HG03108 (cell line): ENCODE measurements at regions not wholly inside any gene's neighbourhood (a gene's known extent, or its start where the extent isn't known, plus 50 kb on each side); places are given as distances from the start of the nearest gene placed in this dataset.
"Not testable (repeated sequence)": the region's sequence is repeated elsewhere in the genome, so short reads cannot be mapped to it uniquely, and the experiment has no call there.

Experiments
- ATAC-seq: cut with Tn5 transposase; IDR thresholded peaks from one replicate; pipeline ENCODE4 v1.9.1; 2021; ENCODE audit warnings: moderate library complexity; ENCODE audit not compliant: unreplicated experiment

GRCh38 chr5:145025775-145026174, 809.4 kb downstream of the PRELID2 start:
- ATAC-seq, result no peak

- ATAC-seq, result no peak
These were observed 820.0 kb downstream of the PRELID2 start for GRCh38 chr5:145015146-145015545.

- no peak for ATAC-seq
These were observed 821.0 kb downstream of the PRELID2 start for GRCh38 chr5:145014109-145014508.

DNA sequence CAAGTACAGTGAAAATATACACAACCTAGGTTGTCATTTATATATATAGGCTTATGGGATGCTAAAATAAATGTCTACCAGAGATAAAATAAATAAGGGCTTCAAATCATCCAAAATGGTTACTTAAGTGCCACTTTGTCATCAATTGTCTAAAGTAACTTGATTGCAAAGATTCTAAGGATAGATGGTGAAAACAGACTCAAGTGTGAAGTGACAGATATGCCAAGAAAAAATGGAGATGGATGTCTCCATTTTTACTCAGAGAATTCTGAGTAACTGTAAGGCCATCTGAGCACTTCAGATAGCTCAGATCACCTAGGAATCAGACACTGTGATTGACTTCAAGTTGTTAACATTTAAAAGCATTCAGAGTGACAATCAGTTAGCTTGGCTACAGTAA, 824.3 kb downstream of the PRELID2 start:
- no peak for ATAC-seq

GRCh38 chr5:145008876-145009530, 826.1 kb downstream of the PRELID2 start:
- ATAC-seq, result no peak

DNA sequence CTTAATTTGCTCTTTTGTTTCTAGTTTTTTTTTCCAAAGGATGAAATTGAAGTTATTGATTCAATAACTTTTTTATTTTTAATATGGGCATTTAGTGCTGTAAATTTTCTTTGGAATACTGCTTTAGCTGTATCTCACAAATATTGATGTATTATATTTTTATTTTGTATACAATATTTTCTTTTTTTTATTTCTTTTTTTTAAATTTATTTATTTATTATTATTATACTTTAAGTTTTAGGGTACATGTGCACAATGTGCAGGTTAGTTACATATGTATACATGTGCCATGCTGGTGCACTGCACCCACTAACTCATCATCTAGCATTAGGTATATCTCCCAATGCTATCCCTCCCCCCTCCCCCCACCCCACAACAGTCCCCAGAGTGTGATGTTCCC, 823.7 kb downstream of the KCTD16 start:
- not testable (repeated sequence) for ATAC-seq

DNA sequence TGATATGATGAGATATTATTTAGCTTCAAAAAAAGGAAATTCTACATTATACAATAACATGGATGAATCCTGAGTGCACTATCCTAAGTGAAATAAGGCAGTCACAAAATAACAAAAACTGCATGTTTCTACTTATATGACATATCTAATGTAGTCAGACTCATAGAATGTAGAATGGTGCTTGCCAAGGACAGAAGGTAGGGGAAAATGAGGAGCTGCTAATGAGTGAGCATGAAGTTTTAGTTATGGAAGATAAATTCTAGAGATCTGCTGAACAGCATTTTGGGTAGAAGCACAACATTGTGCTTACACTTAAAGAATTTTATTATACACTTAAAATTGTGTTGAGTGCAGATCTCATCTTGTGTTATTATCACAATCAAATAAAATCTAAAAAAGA, 812.4 kb downstream of the KCTD16 start:
- ATAC-seq, result no peak

DNA sequence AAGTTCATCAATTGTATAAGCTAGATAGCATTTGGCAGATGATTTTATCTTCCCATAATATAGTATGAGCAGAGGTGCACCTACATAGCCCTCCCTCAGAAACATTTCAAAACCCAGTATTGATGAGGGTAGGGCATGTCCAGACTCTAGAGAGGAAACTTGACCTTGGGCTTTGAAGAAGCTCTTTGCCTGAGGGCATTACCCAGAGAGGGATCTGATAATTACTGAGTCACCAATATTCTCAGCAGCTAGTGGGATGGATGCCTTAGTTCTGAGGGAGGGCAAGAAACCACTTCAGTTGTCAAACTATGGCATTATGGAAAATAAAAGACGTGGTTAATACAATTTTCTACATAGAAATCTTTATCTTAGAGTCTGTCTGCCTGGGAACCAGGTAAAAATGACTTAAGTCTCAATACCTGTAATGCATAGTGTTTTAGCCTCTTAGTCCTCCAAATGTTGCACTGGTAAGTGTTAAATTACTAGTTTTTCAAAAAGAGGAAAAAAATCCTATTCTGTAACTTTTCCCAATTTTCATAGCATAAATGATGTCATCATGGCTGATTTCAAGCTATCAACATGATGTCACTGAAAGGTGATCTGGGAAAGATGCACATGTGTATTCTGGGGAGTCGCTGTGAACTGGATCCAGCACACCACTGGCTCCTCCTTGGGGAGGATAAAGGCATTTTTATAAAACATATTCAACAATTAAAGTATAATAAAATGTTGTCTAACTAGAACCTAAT, 809.0 kb downstream of the KCTD16 start:
- ATAC-seq, result no peak

- no peak for ATAC-seq
These were observed 801.6 kb downstream of the KCTD16 start for GRCh38 chr5:144972317-144972716.

GRCh38 chr5:144971108-144971850, 800.6 kb downstream of the KCTD16 start:
- ATAC-seq, result no peak

DNA sequence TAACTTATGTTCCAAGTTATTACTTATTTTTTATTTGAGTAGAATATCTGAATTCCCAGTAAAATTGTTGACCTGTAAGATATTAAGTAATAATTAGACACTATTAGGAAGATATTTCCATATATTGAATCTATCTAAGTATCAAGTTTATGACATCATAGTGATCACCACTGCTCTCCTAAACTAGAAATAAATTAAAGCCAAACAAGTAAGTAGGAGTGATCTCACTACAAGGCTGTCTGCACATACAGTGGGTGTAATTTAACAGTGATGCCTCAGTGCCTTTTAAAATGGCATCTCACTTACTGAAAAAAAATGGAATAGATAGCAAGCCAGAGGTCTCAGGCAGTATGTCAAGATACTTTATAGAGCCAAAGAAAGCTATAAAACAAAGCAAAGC, 789.6 kb downstream of the KCTD16 start:
- ATAC-seq, result no peak

DNA sequence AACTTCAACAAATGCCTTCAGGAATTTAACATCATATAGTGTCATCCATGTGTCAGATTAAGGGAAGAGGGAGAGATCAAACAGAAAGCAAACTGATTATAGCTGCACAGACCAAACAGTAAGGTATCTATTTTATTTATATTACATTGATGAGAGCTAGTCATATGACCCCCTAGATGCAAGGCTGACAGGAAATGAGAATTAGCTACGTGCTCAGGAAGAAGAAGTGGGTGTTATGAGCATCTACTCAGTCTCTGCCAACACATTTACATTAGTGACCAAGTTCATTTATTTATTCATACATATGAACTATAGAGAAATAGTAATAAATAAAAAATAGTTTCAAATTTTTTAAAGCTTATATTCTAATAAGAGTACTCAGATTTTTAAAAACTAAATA, 787.3 kb downstream of the KCTD16 start:
- ATAC-seq, result no peak

GRCh38 chr5:144950996-144951395, 780.3 kb downstream of the KCTD16 start:
- no peak for ATAC-seq

DNA sequence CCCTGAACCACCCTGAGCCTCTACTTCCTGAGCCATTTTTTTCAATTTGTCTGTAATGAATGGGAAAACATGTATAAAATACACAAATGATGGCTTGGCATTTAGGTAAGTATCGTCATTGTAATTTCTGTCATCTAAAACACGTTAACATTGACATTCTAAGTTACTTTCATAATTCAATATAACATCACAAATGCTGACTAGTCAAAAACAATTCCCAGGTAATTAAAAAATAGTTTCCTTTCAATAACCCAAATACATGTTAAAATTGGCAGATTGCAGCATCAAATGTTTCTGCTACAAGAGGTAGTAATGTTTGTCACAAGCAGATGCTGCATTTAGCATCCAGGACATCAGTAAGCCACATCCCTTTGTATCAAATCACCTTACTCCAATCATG, 776.4 kb downstream of the KCTD16 start:
- ATAC-seq, result no peak

GRCh38 chr5:144945503-144945902, 774.8 kb downstream of the KCTD16 start:
- ATAC-seq, result no peak

DNA sequence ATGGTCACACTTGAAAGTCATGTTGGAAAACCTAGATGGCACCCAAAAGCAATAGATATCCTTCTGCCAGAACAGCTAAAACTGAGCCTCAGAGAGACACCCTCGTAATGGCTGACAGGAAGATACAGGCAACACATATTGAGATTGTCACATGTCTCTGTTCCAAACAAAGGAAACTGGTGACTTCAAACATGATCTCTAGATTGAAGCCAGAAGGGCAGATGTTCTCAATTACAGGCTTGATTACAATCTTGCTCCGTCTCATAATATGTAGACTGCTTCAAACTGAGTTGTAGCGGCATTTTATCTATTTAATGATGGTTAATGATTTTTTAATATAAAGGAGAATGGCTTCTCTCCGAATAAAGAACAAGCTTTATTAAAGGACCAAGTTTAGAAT, 774.3 kb downstream of the KCTD16 start:
- ATAC-seq, result no peak

DNA sequence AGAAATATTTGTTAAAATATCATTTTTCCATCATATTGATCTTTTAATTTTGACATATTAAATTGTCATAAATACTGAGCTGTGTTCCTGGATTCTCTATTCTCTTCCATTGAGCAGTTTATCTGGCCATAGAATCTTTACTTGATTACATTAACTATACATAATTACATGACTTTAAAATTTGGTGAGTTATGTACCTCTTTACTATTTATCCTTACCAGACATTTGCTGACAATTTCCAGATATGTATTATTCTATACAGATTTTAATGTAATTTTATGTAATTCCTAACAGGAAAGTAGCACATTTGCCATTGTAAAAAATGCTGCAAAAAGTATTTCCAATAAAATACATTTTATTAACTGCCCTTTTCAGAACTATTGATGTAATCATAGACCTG, 770.3 kb downstream of the KCTD16 start:
- no peak for ATAC-seq

- no peak for ATAC-seq
These were observed 747.7 kb downstream of the KCTD16 start for GRCh38 chr5:144918371-144918770.

DNA sequence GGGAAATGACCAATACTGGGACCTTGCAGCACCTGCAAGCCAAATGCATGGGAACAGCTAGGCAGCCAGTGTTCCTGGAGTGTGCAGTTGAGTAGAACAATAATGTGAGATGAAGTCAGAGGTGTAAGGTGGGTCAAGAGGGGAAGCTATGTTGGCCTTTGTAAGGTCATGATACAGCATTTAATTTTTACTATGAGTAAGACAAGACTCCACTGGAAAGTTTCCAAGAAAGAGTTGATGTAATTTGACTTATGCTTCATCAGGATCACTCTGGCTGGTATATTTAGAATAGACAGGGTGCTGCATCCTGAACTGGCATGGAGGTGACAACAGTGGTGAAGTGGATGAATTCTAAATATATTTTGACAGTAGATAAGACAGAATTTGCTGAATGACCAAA, 744.8 kb downstream of the KCTD16 start:
- no peak for ATAC-seq

- no peak for ATAC-seq
These were observed 743.0 kb downstream of the KCTD16 start for GRCh38 chr5:144913661-144914060.

- no peak for ATAC-seq
These were observed 725.8 kb downstream of the KCTD16 start for GRCh38 chr5:144896473-144896872.

DNA sequence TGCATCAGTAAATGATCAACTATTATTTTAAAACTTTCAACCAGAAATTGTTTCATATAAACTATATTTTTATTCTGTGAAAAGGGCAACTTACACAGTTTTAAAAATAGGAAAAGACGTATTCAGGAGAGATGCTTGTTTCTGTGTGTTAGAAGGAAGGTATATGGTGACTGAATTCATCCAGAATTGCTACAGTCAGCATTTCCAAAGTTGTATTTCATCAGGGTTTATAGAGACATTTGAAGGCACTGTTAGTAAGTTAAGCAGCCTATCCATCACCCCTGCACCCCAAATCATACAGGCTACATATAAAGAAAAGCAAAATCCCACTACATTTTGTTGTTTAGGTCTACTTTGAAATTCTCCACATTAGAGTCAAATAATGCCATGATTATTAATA, 716.0 kb downstream of the KCTD16 start:
- no peak for ATAC-seq
